ENCODE measurements at regions not wholly inside any gene's neighbourhood (a gene's known extent, or its start where the extent isn't known, plus 50 kb on each side); places are given as distances from the start of the nearest gene placed in this dataset.

DNA sequence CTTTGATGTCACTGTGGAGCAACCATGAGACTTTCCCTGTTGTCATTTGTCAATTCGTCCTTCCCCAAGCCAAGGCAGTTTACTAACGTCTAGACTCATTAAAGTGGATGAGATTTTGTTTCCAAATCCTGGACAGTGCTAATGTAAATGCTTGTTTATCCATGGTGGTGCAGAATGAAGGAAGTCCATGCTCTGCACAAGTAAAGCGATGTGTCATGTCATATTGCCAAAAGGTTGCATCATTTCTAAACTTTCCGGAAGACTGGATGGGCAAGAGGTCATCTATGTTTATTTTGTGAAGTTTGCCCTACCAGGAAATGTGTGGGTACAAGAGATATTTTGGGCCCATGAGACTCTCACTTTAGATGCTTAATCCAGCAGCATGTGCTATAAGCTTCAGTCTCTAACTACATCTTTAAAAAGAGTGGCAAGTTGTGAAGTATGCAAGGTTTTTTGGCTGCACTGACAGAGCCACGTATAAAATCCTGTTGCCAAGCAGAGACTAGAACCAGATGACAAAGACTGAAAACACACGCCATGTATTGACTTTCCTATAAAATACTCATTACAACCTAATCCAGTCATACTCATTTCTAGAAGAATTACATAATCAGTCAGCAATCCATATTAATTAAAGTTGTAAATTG is 72.1 kb upstream of the FNDC3B start:
- TF ChIP-seq, protein P1, sequence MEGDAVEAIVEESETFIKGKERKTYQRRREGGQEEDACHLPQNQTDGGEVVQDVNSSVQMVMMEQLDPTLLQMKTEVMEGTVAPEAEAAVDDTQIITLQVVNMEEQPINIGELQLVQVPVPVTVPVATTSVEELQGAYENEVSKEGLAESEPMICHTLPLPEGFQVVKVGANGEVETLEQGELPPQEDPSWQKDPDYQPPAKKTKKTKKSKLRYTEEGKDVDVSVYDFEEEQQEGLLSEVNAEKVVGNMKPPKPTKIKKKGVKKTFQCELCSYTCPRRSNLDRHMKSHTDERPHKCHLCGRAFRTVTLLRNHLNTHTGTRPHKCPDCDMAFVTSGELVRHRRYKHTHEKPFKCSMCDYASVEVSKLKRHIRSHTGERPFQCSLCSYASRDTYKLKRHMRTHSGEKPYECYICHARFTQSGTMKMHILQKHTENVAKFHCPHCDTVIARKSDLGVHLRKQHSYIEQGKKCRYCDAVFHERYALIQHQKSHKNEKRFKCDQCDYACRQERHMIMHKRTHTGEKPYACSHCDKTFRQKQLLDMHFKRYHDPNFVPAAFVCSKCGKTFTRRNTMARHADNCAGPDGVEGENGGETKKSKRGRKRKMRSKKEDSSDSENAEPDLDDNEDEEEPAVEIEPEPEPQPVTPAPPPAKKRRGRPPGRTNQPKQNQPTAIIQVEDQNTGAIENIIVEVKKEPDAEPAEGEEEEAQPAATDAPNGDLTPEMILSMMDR (IDR thresholded peaks at IDR 0.05) = no peak
- TF ChIP-seq POLR2A (IDR thresholded peaks at IDR 0.05) = no peak
